Activated T-cell treated with anti-CD3 and anti-CD28 coated beads for 48 hours (primary cell): ENCODE measurements at regions not wholly inside any gene's neighbourhood (a gene's known extent, or its start where the extent isn't known, plus 50 kb on each side); places are given as distances from the start of the nearest gene placed in this dataset.

Experiments
- DNase-seq: peaks from one replicate; pipeline ENCODE4 v3.0.0-alpha.2; 2020; ENCODE audit warnings: low read depth

- DNase-seq, result no peak
Measured at GRCh38 chr14:40899435-40899834, 707.2 kb upstream of the LRFN5 start.

- no peak for DNase-seq
Measured at GRCh38 chr14:40894846-40895245, 711.8 kb upstream of the LRFN5 start.

- no peak for DNase-seq
Measured at GRCh38 chr14:40889126-40889525, 717.5 kb upstream of the LRFN5 start.

- DNase-seq, result no peak
Measured at GRCh38 chr14:40887912-40888311, 718.8 kb upstream of the LRFN5 start.

GRCh38 chr14:40870252-40870651, 736.4 kb upstream of the LRFN5 start:
- no peak for DNase-seq

GRCh38 chr14:40859055-40859454, 747.6 kb upstream of the LRFN5 start:
- DNase-seq, result no peak

GRCh38 chr14:40855343-40855742, 751.3 kb upstream of the LRFN5 start:
- DNase-seq, result no peak

GRCh38 chr14:40850191-40850590, 756.5 kb upstream of the LRFN5 start:
- no peak for DNase-seq

GRCh38 chr14:40847480-40847879, 759.2 kb upstream of the LRFN5 start:
- no peak for DNase-seq

- DNase-seq, result no peak
Measured at GRCh38 chr14:40842816-40843215, 763.9 kb upstream of the LRFN5 start.

- DNase-seq, result no peak
Measured at GRCh38 chr14:40841886-40842285, 764.8 kb upstream of the LRFN5 start.

GRCh38 chr14:40838601-40839000, 768.1 kb upstream of the LRFN5 start:
- no peak for DNase-seq

- no peak for DNase-seq
Measured at GRCh38 chr14:40806471-40806870, 800.2 kb upstream of the LRFN5 start.

GRCh38 chr14:40796168-40796567, 810.5 kb upstream of the LRFN5 start:
- no peak for DNase-seq

GRCh38 chr14:40784860-40785259, 821.8 kb upstream of the LRFN5 start:
- no peak for DNase-seq

GRCh38 chr14:40762685-40763084, 844.0 kb upstream of the LRFN5 start:
- no peak for DNase-seq

- no peak for DNase-seq
Measured at GRCh38 chr14:40762177-40762576, 844.5 kb upstream of the LRFN5 start.

- no peak for DNase-seq
Measured at GRCh38 chr14:40760704-40761103, 846.0 kb upstream of the LRFN5 start.

- DNase-seq, result no peak
Measured at GRCh38 chr14:40758076-40758475, 848.6 kb upstream of the LRFN5 start.

- DNase-seq, result no peak
Measured at GRCh38 chr14:40757376-40757950, 849.2 kb upstream of the LRFN5 start.

GRCh38 chr14:40733206-40733605, 873.5 kb upstream of the LRFN5 start:
- no peak for DNase-seq

GRCh38 chr14:40727107-40727506, 879.6 kb upstream of the LRFN5 start:
- DNase-seq, result no peak

- DNase-seq, result no peak
Measured at GRCh38 chr14:40713387-40713786, 893.3 kb upstream of the LRFN5 start.

- DNase-seq, result no peak
Measured at GRCh38 chr14:40697231-40697630, 909.4 kb upstream of the LRFN5 start.

GRCh38 chr14:40694023-40694422, 912.7 kb upstream of the LRFN5 start:
- DNase-seq, result no peak
